ENCODE measurements at regions not wholly inside any gene's neighbourhood (a gene's known extent, or its start where the extent isn't known, plus 50 kb on each side); places are given as distances from the start of the nearest gene placed in this dataset.

- H3K4me3 Mint-ChIP-seq: no peak overlapping the region
- ATAC-seq (no peak), DNase-seq (ENCODE audit: low spot score in 2 of 2) (no peak)
- no peaks in the 10 kb centered on the region for H3K36me3 Mint-ChIP-seq
- H3K27ac Mint-ChIP-seq: no peak overlapping the region
- no peaks in the 10 kb centered on the region for H3K4me1 Mint-ChIP-seq
- peaks cover 6% of the 10 kb centered on the region for H3K9me3 Mint-ChIP-seq
Measured at GRCh38 chr7:124489082-124489819, 276.3 kb downstream of the GPR37 start.

GRCh38 chr7:124482229-124482628 lies 283.4 kb downstream of the GPR37 start:
- H3K27ac Mint-ChIP-seq: no peak overlapping the region
- H3K4me1 Mint-ChIP-seq: no peaks in the 10 kb centered on the region
- peaks cover 3% of the 10 kb centered on the region for H3K9me3 Mint-ChIP-seq
- no peaks in the 10 kb centered on the region for H3K36me3 Mint-ChIP-seq
- no peak for DNase-seq (ENCODE audit: low spot score in 2 of 2)
- ATAC-seq: no peak
- no peak overlapping the region for H3K4me3 Mint-ChIP-seq

- Mint-ChIP-seq H3K4me1 (no peaks in the 10 kb centered on the region), H3K4me3 (no peak overlapping the region), H3K27ac (no peak overlapping the region), H3K9me3 (peaks cover 6% of the 10 kb centered on the region), H3K36me3 (no peaks in the 10 kb centered on the region)
- DNase-seq (ENCODE audit: low spot score in 2 of 2) (no peak), ATAC-seq (no peak)
Measured at GRCh38 chr7:124480821-124481290, 284.7 kb downstream of the GPR37 start.

DNA sequence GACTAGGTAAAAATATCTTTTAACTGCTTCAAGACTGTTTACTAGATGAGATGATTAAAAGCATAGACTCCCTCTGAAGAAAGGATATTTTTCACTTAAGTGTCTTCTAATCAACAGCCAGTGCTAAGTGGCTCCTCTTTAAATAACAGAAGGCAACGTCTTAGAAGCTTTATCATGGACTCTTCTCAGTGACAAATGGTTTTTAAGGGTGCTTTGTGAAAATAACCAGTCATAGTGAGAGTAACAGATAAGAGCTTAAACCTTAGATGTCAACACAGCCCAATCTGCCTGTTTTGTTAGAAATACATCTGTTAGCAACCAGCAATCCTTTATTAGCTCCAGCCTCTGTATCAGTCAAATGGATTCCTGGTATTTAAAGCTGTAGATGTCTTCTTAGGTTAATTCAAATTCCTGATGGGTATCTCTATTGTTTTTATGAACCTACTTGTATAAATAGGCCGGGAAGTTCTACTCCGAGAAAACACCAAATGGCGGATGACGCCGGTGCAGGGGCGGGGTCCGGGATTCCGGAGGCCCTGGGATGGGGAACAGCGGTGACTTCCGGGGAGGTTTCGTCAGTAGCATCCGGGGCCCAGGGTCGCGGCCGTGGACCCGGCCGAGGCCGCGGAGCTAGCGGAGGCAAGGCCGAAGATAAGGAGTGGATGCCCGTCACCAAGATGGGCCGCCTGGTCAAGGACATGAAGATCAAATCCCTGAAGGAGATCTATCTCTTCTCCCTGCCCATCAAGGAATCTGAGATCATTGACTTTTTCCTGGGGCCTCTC lies 285.4 kb downstream of the GPR37 start:
- H3K4me1 Mint-ChIP-seq: no peaks in the 10 kb centered on the region
- H3K27ac Mint-ChIP-seq: no peak overlapping the region
- ATAC-seq (no peak), DNase-seq (ENCODE audit: low spot score in 2 of 2) (no peak)
- H3K9me3 Mint-ChIP-seq: peaks cover 6% of the 10 kb centered on the region
- H3K36me3 Mint-ChIP-seq: no peaks in the 10 kb centered on the region
- no peak overlapping the region for H3K4me3 Mint-ChIP-seq

GRCh38 chr7:124462249-124462648 lies 303.3 kb downstream of the GPR37 start:
- ATAC-seq (no peak), DNase-seq (ENCODE audit: low spot score in 2 of 2) (no peak)
- H3K36me3 Mint-ChIP-seq: no peaks in the 10 kb centered on the region
- H3K27ac Mint-ChIP-seq: no peak overlapping the region
- H3K4me1 Mint-ChIP-seq: no peaks in the 10 kb centered on the region
- peaks cover 7% of the 10 kb centered on the region for H3K9me3 Mint-ChIP-seq
- no peak overlapping the region for H3K4me3 Mint-ChIP-seq

- ATAC-seq: no peak
Measured at GRCh38 chr7:124460555-124460954, 305.0 kb downstream of the GPR37 start.

GRCh38 chr7:124460056-124460450 lies 305.5 kb downstream of the GPR37 start:
- H3K4me1 Mint-ChIP-seq: no peaks in the 10 kb centered on the region
- no peak overlapping the region for H3K4me3 Mint-ChIP-seq
- H3K27ac Mint-ChIP-seq: no peak overlapping the region
- ATAC-seq (no peak), DNase-seq (ENCODE audit: low spot score in 2 of 2) (no peak)
- peaks cover 5% of the 10 kb centered on the region for H3K9me3 Mint-ChIP-seq
- H3K36me3 Mint-ChIP-seq: no peaks in the 10 kb centered on the region

More at GRCh38 chr7:124460555-124460954, 305.0 kb downstream of the GPR37 start:
- DNase-seq (ENCODE audit: low spot score in 2 of 2): no peak
- Mint-ChIP-seq H3K36me3 (no peaks in the 10 kb centered on the region), H3K4me1 (no peaks in the 10 kb centered on the region), H3K27ac (no peak overlapping the region), H3K9me3 (peaks cover 6% of the 10 kb centered on the region), H3K4me3 (no peak overlapping the region)

- H3K9me3 Mint-ChIP-seq: peaks cover 5% of the 10 kb centered on the region
- H3K36me3 Mint-ChIP-seq: no peaks in the 10 kb centered on the region
- no peaks in the 10 kb centered on the region for H3K4me1 Mint-ChIP-seq
- DNase-seq (ENCODE audit: low spot score in 2 of 2): no peak
- H3K4me3 Mint-ChIP-seq: no peak overlapping the region
- no peak overlapping the region for H3K27ac Mint-ChIP-seq
- no peak for ATAC-seq
Measured at GRCh38 chr7:124459101-124460055, 306.2 kb downstream of the GPR37 start.

DNA sequence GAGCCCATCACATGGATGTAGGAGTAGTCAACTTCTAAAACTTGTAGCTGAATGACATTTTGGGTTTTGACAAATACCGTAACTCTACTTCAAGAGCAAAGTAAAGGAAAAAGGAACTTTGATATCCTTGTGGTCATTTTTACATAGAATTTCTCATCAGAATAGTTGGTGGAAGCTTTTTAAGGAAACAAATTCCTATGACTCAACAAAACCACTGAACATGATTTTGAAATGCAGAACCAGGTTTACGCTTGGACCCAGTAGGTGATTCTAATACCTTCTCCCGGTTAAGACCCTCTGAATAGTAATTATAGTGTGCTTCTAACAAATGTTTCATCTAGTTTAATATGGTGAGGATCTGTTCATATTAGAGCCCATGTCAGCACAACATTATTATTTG lies 307.8 kb downstream of the GPR37 start:
- no peaks in the 10 kb centered on the region for H3K4me1 Mint-ChIP-seq
- H3K27ac Mint-ChIP-seq: no peak overlapping the region
- no peaks in the 10 kb centered on the region for H3K36me3 Mint-ChIP-seq
- ATAC-seq: no peak
- peaks cover 8% of the 10 kb centered on the region for H3K9me3 Mint-ChIP-seq
- no peak overlapping the region for H3K4me3 Mint-ChIP-seq
- no peak for DNase-seq (ENCODE audit: low spot score in 2 of 2)

GRCh38 chr7:124456286-124456685 lies 309.3 kb downstream of the GPR37 start:
- ATAC-seq (no peak), DNase-seq (ENCODE audit: low spot score in 2 of 2) (no peak)
- Mint-ChIP-seq H3K4me1 (no peaks in the 10 kb centered on the region), H3K27ac (no peak overlapping the region), H3K9me3 (peaks cover 11% of the 10 kb centered on the region), H3K36me3 (no peaks in the 10 kb centered on the region), H3K4me3 (no peak overlapping the region)

DNA sequence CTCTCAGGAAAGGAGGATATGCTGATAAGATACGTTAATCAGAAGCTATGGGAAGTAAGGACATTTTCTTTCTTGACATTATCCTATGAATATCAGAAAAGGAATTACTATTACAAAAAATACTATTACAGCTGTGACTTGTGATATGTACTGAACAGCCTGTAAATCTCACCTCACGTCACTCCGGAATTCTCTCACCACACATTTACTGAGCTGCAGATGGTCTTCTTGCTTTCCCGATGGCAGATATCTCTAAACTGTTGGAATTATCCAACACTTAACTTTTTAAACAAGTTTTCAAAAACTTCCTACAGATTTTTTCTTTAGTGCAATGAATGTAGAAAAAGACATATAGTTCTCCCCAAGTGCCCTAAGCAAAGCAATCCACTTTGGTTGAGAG lies 313.4 kb downstream of the GPR37 start:
- Mint-ChIP-seq H3K4me1 (no peaks in the 10 kb centered on the region), H3K36me3 (no peaks in the 10 kb centered on the region), H3K27ac (no peak overlapping the region), H3K4me3 (no peak overlapping the region), H3K9me3 (peaks cover 8% of the 10 kb centered on the region)
- DNase-seq (ENCODE audit: low spot score in 2 of 2) (no peak), ATAC-seq (no peak)

- Mint-ChIP-seq H3K9me3 (peaks cover 6% of the 10 kb centered on the region), H3K4me3 (no peak overlapping the region), H3K36me3 (no peaks in the 10 kb centered on the region), H3K27ac (no peak overlapping the region), H3K4me1 (no peaks in the 10 kb centered on the region)
- no peak for ATAC-seq
- DNase-seq (ENCODE audit: low spot score in 2 of 2): no peak
Measured at GRCh38 chr7:124449896-124450295, 315.7 kb downstream of the GPR37 start.

- ATAC-seq: no peak
- H3K36me3 Mint-ChIP-seq: no peaks in the 10 kb centered on the region
Measured at GRCh38 chr7:124444696-124445480, 320.7 kb downstream of the GPR37 start.

GRCh38 chr7:124443762-124444161 lies 321.8 kb downstream of the GPR37 start:
- DNase-seq (ENCODE audit: low spot score in 2 of 2) (no peak), ATAC-seq (no peak)
- Mint-ChIP-seq H3K27ac (no peak overlapping the region), H3K4me3 (no peak overlapping the region), H3K4me1 (no peaks in the 10 kb centered on the region), H3K36me3 (no peaks in the 10 kb centered on the region), H3K9me3 (peaks cover 8% of the 10 kb centered on the region)

More at GRCh38 chr7:124444696-124445480, 320.7 kb downstream of the GPR37 start:
- Mint-ChIP-seq H3K4me3 (no peak overlapping the region), H3K27ac (no peak overlapping the region), H3K4me1 (no peaks in the 10 kb centered on the region), H3K9me3 (peaks cover 8% of the 10 kb centered on the region)
- no peak for DNase-seq (ENCODE audit: low spot score in 2 of 2)
